ENCODE measurements at regions not wholly inside any gene's neighbourhood (a gene's known extent, or its start where the extent isn't known, plus 50 kb on each side); places are given as distances from the start of the nearest gene placed in this dataset.
A peak's percentile ranks its signal among the peaks of the same experiment; 100 is the strongest.

- in situ Hi-C loops (cut with MboI; ENCODE audit: low sequenced_read_pairs in 4 of 4), result loop anchor here in 1 of 4 donors (25.0 kb wide), 1 partner anchor 247 kb away; no protein-coding TSS in a partner anchor
- intact Hi-C loops (cut with DNase I; ENCODE audit: low total_unique reads), result no loop called here
- no peak for ATAC-seq
- H3K36me3 ChIP-seq, result no peaks in the 10 kb centered on the region
- no peaks in the 10 kb centered on the region for H3K27me3 ChIP-seq
- no peak overlapping the region for H3K27ac ChIP-seq
- H3K4me1 ChIP-seq, result no peaks in the 10 kb centered on the region
- no peak for DNase-seq
- no peaks in the 10 kb centered on the region for H3K9me3 ChIP-seq
- no peak for TF ChIP-seq CTCF (IDR thresholded peaks at IDR 0.05 in 4 of 5, conservative IDR thresholded peaks at IDR 0.05 in 1 of 5)
- TF ChIP-seq POLR2A (IDR thresholded peaks at IDR 0.05), result no peak
- no peak overlapping the region for H3K4me3 ChIP-seq
Observed at GRCh38 chr14:49464885-49465284, 121.3 kb downstream of the RPS29 start.

DNA sequence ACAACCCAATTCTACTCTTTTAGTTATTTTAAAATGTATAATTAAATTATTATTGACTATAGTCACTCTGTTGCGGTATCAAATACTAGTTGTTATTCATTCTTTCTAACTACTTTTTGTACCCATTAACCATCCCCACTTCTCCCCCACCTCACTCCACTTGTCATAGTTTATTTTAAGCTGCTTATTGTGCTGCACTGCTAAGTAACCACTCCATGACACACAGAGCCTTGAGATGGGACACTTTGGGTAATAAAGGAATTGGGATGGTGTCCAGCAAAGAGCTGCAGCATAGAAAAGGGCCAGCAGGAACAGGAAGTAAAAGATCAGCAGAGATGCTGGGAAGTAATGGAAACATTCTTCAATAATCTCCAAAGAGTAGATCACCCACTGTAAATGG is 123.0 kb downstream of the RPS29 start:
- Histone ChIP-seq H3K27ac (no peak overlapping the region), H3K36me3 (no peaks in the 10 kb centered on the region), H3K9me3 (no peaks in the 10 kb centered on the region), H3K4me1 (no peaks in the 10 kb centered on the region), H3K4me3 (no peak overlapping the region), H3K27me3 (no peaks in the 10 kb centered on the region)
- intact Hi-C loops (cut with DNase I; ENCODE audit: low total_unique reads) (no loop called here), in situ Hi-C loops (cut with MboI; ENCODE audit: low sequenced_read_pairs in 4 of 4) (loop anchor here in 1 of 4 donors (25.0 kb wide), 1 partner anchor 249 kb away; no protein-coding TSS in a partner anchor)
- DNase-seq, result no peak
- no peak for TF ChIP-seq POLR2A (IDR thresholded peaks at IDR 0.05)
- TF ChIP-seq CTCF (IDR thresholded peaks at IDR 0.05 in 4 of 5, conservative IDR thresholded peaks at IDR 0.05 in 1 of 5), result no peak
- no peak for ATAC-seq

GRCh38 chr14:49461529-49462401 is 124.4 kb downstream of the RPS29 start:
- DNase-seq, result no peak
- no peaks in the 10 kb centered on the region for H3K27me3 ChIP-seq
- no peaks in the 10 kb centered on the region for H3K9me3 ChIP-seq
- TF ChIP-seq POLR2A (IDR thresholded peaks at IDR 0.05) (no peak), CTCF (IDR thresholded peaks at IDR 0.05 in 4 of 5, conservative IDR thresholded peaks at IDR 0.05 in 1 of 5) (peak in 3 of 5 experiments; percentile 18 to 51 (median 34))
- no peaks in the 10 kb centered on the region for H3K4me1 ChIP-seq
- no peak for ATAC-seq
- in situ Hi-C loops (cut with MboI; ENCODE audit: low sequenced_read_pairs in 4 of 4) (loop anchor here in 1 of 4 donors (25.0 kb wide), 1 partner anchor 251 kb away; no protein-coding TSS in a partner anchor), intact Hi-C loops (cut with DNase I; ENCODE audit: low total_unique reads) (no loop called here)
- no peaks in the 10 kb centered on the region for H3K36me3 ChIP-seq
- H3K27ac ChIP-seq, result no peak overlapping the region
- no peak overlapping the region for H3K4me3 ChIP-seq

DNA sequence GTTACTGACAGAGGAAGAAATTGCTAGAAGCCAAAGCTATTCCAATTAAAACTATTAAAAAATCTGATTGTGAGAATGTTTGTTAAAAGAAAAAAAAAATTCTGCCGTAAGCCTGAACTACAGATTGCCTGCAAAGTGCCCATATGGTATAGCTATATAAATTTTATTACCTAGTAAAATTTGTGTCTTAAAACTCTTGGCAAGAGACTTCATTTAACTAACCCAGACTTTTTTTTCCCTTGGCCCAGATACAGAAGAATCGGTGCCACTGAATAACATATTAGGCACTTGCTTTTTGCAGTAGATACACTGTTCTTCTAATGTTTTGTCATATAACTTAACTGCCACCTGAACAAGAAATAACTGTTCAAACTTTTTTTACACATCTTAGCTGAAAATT is 125.5 kb downstream of the RPS29 start:
- Histone ChIP-seq H3K27me3 (no peaks in the 10 kb centered on the region), H3K36me3 (no peaks in the 10 kb centered on the region), H3K9me3 (no peaks in the 10 kb centered on the region), H3K4me1 (no peaks in the 10 kb centered on the region), H3K4me3 (no peak overlapping the region), H3K27ac (no peak overlapping the region)
- intact Hi-C loops (cut with DNase I; ENCODE audit: low total_unique reads), result no loop called here
- in situ Hi-C loops (cut with MboI; ENCODE audit: low sequenced_read_pairs in 4 of 4), result loop anchor here in 1 of 4 donors (25.0 kb wide), 1 partner anchor 252 kb away; no protein-coding TSS in a partner anchor
- ATAC-seq (no peak), DNase-seq (no peak)
- TF ChIP-seq POLR2A (IDR thresholded peaks at IDR 0.05), result no peak
- TF ChIP-seq CTCF (IDR thresholded peaks at IDR 0.05 in 4 of 5, conservative IDR thresholded peaks at IDR 0.05 in 1 of 5), result no peak

All from gastrocnemius medialis (tissue), 4 donors.